ENCODE measurements at regions not wholly inside any gene's neighbourhood (a gene's known extent, or its start where the extent isn't known, plus 50 kb on each side); places are given as distances from the start of the nearest gene placed in this dataset.

GRCh38 chr15:60079210-60079609 is 75.1 kb downstream of the FOXB1 start:
- ChIA-PET POLR2A (no interaction called here), CTCF (interaction anchor here (0.9 to 2.1 kb wide), 4 partner anchors 10 to 163 kb away, joined by 3 to 7 read pairs (median 4); no protein-coding TSS in a partner anchor)
- ATAC-seq (peak; percentile 62 to 76; a peak in 4 of 6 replicates), DNase-seq (ENCODE audit: low read depth in 1 of 2, low spot score in 1 of 2) (peak in 1 of 2 experiments; percentile 24), FAIRE-seq (peak; percentile 28)
- Histone ChIP-seq H3K4me3 (no peak overlapping the region), H3K4me1 (no peaks in the 10 kb centered on the region), H3K27ac (no peak overlapping the region), H3K4me2 (no peak overlapping the region), H3K9me3 (no peaks in the 10 kb centered on the region)
- TF ChIP-seq CTCF (IDR thresholded peaks at IDR 0.05): 0 out of 3 replicates have a peak, but pooled peaks have one; percentile 14
- TF ChIP-seq FOXS1 (CRISPR knock-in tag; IDR thresholded peaks at IDR 0.05): no peak
- WGBS (ENCODE audit: missing lambda C conversion rate): 54% methylated on average over 2 of the region's 2 CpGs

GRCh38 chr15:60081976-60082375 is 77.9 kb downstream of the FOXB1 start:
- H3K9me3 ChIP-seq: no peaks in the 10 kb centered on the region
- ChIA-PET POLR2A (no interaction called here), CTCF (no interaction called here)
- no peaks in the 10 kb centered on the region for H3K4me1 ChIP-seq
- ATAC-seq (no peak), FAIRE-seq (no peak), DNase-seq (ENCODE audit: low read depth in 1 of 2, low spot score in 1 of 2) (no peak)
- no peak overlapping the region for H3K4me3 ChIP-seq
- H3K4me2 ChIP-seq: no peak overlapping the region
- 28% methylated on average over 3 of the region's 3 CpGs for WGBS (ENCODE audit: missing lambda C conversion rate)
- no peak overlapping the region for H3K27ac ChIP-seq
- TF ChIP-seq HOXA7 (CRISPR knock-in tag; IDR thresholded peaks at IDR 0.05): no peak

- no peaks in the 10 kb centered on the region for H3K9me3 ChIP-seq
- TF ChIP-seq FOXS1 (CRISPR knock-in tag; IDR thresholded peaks at IDR 0.05): no peak
- FAIRE-seq (no peak), ATAC-seq (no peak), DNase-seq (ENCODE audit: low read depth in 1 of 2, low spot score in 1 of 2) (no peak)
- H3K4me1 ChIP-seq: no peaks in the 10 kb centered on the region
- POLR2A ChIA-PET: no interaction called here
- no peak overlapping the region for H3K4me2 ChIP-seq
- CTCF ChIA-PET: interaction anchor here (0.8 to 1.1 kb wide), 2 partner anchors 9 to 244 kb away, joined by 3 read pairs; no protein-coding TSS in a partner anchor
- H3K4me3 ChIP-seq: no peak overlapping the region
- no peak overlapping the region for H3K27ac ChIP-seq
- 36% methylated on average over 3 of the region's 3 CpGs for WGBS (ENCODE audit: missing lambda C conversion rate)
Measured at GRCh38 chr15:60083318-60083717, 79.2 kb downstream of the FOXB1 start.

- ATAC-seq (no peak), DNase-seq (ENCODE audit: low read depth in 1 of 2, low spot score in 1 of 2) (no peak), FAIRE-seq (peak; percentile 39)
- Histone ChIP-seq H3K4me3 (no peak overlapping the region), H3K27ac (no peak overlapping the region), H3K4me1 (peaks cover 16% of the 10 kb centered on the region), H3K4me2 (no peak overlapping the region), H3K9me3 (no peaks in the 10 kb centered on the region)
- TF ChIP-seq RNF2 (IDR thresholded peaks at IDR 0.05; ENCODE audit: borderline replicate concordance, low read depth) (no peak), EP300 (IDR thresholded peaks at IDR 0.05) (no peak), TP53 (CRISPR knock-in tag; IDR thresholded peaks at IDR 0.05) (no peak), HMGXB4 (CRISPR knock-in tag; IDR thresholded peaks at IDR 0.05; ENCODE audit: borderline replicate concordance) (no peak), REST (IDR thresholded peaks at IDR 0.05) (no peak)
- WGBS (ENCODE audit: missing lambda C conversion rate): 52% methylated on average over 8 of the region's 8 CpGs
- ChIA-PET CTCF (interaction anchor here (0.9 to 1.8 kb wide), 5 partner anchors 12 to 240 kb away, joined by 3 to 5 read pairs (median 4); no protein-coding TSS in a partner anchor), POLR2A (no interaction called here)
Measured at GRCh38 chr15:60086681-60087429, 82.7 kb downstream of the FOXB1 start.

All from A549 (cell line).